Stimulated activated naive CD8-positive, alpha-beta T cell treated with anti-CD3 and anti-CD28 coated beads, Interleukin-15, Interleukin-2, amounts not matched to agents 100 U/mL and 50 U/mL, for 24 hours (primary cell): ENCODE measurements at regions not wholly inside any gene's neighbourhood (a gene's known extent, or its start where the extent isn't known, plus 50 kb on each side); places are given as distances from the start of the nearest gene placed in this dataset.

Source experiments
- ATAC-seq: fragments of 150-1000 bp; cut with Tn5 transposase; one replicate; pipeline ENCODE4 v1.10.0; 2021
- DNase-seq: peaks from one replicate; pipeline ENCODE4 v3.0.0; 2021

- DNase-seq = no peak
- ATAC-seq = no peak
Measured at GRCh38 chr10:30793093-30793492, 163.5 kb upstream of the LYZL2 start.

DNA sequence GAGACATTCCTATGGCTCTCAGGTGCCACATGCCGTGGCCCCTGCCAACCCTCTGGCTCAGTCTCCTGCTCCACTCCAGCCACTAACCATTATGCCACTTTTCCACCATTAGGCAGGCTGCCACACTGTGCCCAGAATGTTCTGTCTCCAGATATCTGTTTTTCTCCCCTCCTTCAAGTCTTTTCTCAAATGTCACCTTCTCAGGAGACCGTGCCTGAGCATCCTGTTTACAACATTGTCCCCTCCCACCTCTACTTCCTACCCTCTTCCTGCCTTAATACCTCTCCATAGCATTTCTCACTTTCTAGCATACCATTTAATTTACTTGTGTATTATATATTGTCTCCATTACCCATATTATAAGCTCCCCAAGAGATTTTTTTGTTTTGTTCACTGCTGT is 162.5 kb upstream of the LYZL2 start:
- ATAC-seq = no peak
- DNase-seq = no peak

DNA sequence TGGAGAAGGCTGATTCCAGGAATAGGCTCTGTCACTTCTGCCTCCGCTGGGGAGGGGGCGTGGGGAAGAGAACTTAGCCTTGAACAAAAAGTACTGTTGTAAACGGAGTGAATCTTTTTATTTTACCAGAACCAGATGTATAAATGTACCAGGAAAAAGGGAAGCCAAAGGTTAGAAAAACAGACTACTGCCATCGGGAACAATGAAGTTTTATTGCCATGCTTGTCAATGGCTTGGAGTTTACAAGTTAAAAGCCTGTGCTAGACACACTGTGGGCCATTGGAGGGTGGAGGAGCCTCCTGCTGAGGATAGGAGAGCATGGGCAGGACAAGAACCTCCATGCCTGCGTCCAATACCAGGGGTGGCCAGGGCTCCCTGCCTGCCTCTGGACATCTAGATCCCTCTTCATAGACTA is 161.7 kb upstream of the LYZL2 start:
- no peak for ATAC-seq

GRCh38 chr10:30789806-30790205 is 160.3 kb upstream of the LYZL2 start:
- DNase-seq = no peak
- ATAC-seq = no peak

More for the DNA sequence above, 161.7 kb upstream of the LYZL2 start:
- DNase-seq = no peak

GRCh38 chr10:30788307-30788706 is 158.8 kb upstream of the LYZL2 start:
- ATAC-seq = no peak
- no peak for DNase-seq

DNA sequence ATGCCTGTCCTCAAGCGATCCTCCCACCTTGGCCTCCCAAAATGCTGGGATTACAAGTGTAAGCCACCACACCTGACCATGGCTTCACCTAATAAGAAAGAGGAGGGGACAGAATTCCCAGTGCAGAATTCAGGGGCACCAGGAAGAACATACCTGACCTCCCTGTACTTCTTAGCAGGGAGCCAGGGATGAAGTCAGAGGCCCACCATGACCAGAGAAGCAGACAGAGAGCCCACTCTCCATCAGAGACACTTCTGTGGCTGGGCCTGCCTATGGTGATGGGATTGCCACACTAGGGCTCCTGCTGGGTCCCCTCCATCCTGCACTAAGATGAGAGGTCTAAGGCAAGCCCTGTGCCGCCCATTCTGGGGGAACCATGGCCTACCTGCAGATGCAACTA is 157.4 kb upstream of the LYZL2 start:
- DNase-seq (no peak), ATAC-seq (no peak)

- ATAC-seq (no peak), DNase-seq (no peak)
Measured at GRCh38 chr10:30786131-30786530, 156.6 kb upstream of the LYZL2 start.

- ATAC-seq (peak; percentile 11), DNase-seq (peak; percentile 44)
Measured at GRCh38 chr10:30784897-30785605, 155.5 kb upstream of the LYZL2 start.

- ATAC-seq = no peak
Measured at GRCh38 chr10:30784524-30784896, 155.0 kb upstream of the LYZL2 start.

GRCh38 chr10:30783939-30784501 is 154.5 kb upstream of the LYZL2 start:
- DNase-seq = peak; percentile 90
- peak; percentile 88 for ATAC-seq

More at GRCh38 chr10:30784524-30784896, 155.0 kb upstream of the LYZL2 start:
- no peak for DNase-seq

- DNase-seq (no peak), ATAC-seq (no peak)
Measured at GRCh38 chr10:30782537-30783461, 153.2 kb upstream of the LYZL2 start.

GRCh38 chr10:30782157-30782536 is 152.6 kb upstream of the LYZL2 start:
- DNase-seq = no peak
- no peak for ATAC-seq

DNA sequence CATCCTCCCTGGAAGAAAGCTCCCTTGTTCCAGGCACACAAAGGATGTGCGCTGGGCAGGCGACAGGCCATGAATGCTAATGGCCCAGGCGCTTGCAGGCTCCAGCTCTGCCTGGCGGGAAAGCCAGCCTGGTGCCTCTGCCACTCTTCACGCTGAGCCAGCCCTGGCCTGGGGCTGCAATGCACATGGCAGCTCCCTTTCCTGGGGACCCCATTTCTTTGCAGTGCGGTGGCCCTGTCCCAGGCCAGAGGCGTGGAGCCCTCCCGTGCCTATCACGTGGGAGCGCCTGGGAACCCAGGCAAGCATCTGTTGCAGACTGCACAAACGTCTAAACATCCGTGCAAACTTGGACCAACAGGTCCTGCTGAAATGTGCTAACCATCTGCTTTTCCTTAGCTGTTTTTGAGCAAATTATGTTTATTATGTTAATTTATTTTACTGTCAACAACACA is 152.1 kb upstream of the LYZL2 start:
- ATAC-seq (no peak), DNase-seq (no peak)

GRCh38 chr10:30778769-30779168 is 149.2 kb upstream of the LYZL2 start:
- no peak for ATAC-seq

DNA sequence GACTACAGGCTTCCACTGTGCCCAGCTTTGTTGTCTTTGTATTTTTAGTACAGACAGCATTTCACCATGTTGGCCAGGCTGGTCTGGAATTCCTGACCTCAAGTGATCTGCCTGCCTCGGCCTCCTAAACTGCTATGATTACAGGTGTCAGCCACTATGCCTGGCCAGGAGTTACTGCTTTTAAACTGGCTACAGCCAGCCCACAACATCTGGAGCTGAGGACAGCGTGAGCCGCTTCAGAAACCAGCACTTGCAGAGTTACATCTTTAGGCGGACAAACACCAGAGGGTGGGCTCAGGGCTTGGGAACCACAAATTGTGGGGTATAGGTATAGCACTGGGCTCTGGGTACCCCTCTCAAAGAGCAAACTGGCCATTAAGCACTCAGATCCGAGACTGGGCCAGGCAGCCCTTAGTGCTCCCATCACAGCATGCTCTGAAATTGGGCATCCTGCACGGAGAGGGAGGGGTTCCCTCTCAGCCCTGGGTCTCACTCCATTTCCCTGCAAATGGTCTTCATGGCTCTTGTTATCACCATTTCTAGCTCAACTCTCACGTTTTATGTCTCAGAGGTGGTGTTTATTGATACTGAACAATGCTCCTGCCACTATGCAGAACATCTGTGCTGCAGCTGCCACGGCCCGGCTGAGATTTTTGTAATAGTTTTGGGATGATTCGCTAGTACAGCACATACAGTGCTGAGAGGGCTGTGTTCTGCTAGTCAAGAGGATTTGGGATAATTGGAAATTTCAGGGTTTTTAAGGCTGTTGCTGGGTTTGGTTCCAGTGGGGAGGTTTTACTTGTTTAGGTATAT is 146.4 kb upstream of the LYZL2 start:
- no peak for ATAC-seq
- DNase-seq = no peak

More at GRCh38 chr10:30778769-30779168, 149.2 kb upstream of the LYZL2 start:
- DNase-seq = no peak

- ATAC-seq = no peak
- no peak for DNase-seq
Measured at GRCh38 chr10:30774261-30774660, 144.7 kb upstream of the LYZL2 start.

- ATAC-seq (no peak), DNase-seq (no peak)
Measured at GRCh38 chr10:30773501-30773900, 143.9 kb upstream of the LYZL2 start.

DNA sequence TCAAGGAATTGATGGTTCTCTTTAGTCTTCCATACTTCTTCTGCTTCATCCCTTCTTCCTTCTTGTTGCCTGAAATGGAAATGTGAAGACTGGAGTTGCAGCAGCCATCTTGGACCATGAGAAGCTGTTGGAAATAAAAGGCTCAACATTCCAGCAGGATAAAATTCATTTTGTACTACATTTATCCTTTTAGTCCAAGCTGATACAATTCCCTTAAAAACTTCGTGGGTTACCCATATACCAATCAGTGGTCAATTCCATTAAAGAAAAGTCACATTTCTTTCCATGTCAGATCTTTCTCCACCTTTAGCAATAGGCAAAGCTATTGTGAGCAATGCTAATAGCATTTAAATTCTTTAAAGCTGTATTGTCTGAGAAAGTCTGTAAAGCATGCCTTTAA is 141.3 kb upstream of the LYZL2 start:
- ATAC-seq = no peak
- DNase-seq = no peak

DNA sequence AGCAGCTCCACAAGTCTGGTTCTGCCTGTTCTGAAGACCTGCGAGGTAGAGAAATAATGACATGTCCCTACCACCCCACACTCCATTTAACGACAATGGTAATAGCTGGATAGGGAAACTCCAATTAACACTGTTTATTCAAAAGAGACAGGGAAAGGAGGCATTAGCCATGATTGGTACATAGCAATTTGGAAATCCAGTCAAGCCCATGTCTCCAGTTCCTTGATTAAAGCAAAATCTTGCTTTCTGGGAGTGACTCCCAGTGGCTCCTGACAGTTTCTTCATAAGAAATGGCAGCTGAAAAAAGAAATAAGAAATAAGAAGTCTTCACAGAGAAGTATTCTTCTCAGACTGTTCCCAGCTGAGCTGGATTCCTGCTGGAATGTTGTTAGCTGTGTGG is 140.7 kb upstream of the LYZL2 start:
- ATAC-seq (no peak), DNase-seq (no peak)

DNA sequence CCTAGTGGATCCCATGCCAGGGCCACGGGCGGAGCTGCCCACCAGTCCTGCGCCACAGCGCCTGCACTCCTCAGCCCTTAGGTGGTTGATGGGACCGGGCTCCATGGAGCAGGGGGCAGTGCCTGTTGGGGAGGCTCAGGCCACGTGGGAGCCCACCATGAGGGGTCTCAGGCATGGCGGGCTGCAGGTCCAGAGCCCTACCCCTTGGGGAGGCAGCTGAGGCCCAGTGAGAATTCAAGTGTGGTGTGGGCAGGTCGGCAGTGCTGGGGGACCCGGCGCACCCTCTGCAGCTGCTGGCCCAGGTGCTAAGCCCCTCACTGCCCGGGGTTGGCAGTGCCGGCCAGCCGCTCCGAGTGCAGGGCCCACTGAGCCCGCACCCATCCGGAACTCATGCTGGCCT is 139.8 kb upstream of the LYZL2 start:
- DNase-seq (no peak), ATAC-seq (no peak)

GRCh38 chr10:30765616-30766015 is 136.1 kb upstream of the LYZL2 start:
- DNase-seq (no peak), ATAC-seq (no peak)

DNA sequence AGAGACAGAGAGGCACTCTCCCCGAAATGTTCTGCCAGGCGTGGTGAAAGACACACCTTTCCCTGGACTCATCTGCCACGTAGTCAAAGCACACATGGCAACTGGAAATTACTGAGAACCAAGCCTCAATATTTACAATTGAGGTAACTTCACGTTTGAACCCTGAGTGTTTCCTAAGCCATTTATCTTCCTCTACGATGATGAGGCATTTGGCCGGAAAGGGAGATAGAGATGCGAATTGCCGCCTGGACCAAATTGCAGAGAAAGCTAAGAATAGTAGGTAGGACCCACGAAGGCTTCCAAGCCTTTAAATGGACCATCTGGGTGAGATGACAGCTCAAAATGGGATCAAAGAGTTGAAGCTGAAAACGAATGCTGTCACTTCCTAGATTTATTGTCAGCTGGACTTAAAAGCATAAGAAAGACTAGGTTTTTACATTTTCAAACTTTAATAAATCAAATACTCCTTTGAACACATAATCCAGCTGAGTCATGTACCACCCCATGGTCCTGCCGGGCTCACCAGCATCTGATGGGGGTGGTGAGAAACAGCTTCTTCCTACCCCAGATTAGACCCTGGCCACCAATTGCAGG is 135.6 kb upstream of the LYZL2 start:
- ATAC-seq (no peak), DNase-seq (no peak)
